ENCODE measurements at regions not wholly inside any gene's neighbourhood (a gene's known extent, or its start where the extent isn't known, plus 50 kb on each side); places are given as distances from the start of the nearest gene placed in this dataset.

DNA sequence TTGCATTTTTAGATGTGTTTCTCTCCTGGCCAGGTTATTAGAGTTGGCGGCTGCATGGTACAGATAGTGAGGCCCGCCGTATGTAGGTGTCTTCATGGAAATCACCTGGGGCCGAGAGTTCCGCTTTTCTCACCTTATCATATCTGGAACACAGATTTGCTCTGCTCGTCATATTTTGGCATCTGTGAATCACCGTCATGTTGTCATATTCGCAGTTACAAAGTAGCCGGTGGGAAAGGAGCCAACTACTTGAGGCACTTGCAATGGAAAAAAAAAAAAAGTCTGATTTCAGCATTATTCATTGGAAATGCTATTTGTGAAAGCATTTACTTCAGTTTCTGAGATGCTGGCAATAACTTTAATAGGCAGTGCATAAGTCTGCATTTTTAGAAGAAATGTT, 1715.2 kb upstream of the TENM3 start:
- intact Hi-C loops (cut with DNase I) = no loop called here
- DNase-seq (no peak), ATAC-seq (no peak)

GRCh38 chr4:180530787-180531186, 1712.4 kb upstream of the TENM3 start:
- ATAC-seq (no peak), DNase-seq (no peak)
- intact Hi-C loops (cut with DNase I) = no loop called here

- DNase-seq = no peak
- intact Hi-C loops (cut with DNase I) = no loop called here
- no peak for ATAC-seq
Measured at GRCh38 chr4:180532691-180533090, 1710.5 kb upstream of the TENM3 start.

DNA sequence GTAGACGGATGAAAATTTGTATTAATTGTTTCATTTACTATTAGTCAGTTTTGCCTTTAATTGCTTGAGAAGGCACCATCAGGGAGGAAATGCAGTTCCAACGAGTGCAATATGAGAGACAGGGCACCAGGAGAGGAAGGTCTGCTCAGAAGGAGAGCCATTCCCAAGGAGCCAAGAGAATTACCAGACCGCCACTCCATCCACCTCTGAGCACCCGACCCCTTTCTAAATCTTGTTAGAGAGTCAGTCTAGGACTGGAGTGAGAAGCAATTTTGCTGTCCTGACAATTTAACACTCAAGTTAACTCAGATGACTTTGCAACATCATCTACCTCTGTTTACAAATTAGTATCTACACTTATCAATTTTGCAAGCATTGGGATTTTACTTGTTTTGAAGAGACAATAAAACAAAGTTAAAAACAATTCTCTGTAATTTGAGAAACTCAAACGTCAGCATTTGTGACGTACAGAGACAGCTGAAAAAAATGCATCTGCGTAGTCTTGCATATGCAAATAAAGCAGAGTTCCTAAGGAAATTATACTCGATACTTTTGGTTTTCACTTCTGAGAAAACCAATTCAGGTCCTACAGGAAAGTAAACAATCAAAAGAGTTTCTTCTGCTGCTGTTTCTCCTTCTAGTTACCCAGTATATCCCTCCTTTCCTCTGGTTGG, 1704.7 kb upstream of the TENM3 start:
- ATAC-seq (no peak), DNase-seq (no peak)
- intact Hi-C loops (cut with DNase I) = no loop called here

DNA sequence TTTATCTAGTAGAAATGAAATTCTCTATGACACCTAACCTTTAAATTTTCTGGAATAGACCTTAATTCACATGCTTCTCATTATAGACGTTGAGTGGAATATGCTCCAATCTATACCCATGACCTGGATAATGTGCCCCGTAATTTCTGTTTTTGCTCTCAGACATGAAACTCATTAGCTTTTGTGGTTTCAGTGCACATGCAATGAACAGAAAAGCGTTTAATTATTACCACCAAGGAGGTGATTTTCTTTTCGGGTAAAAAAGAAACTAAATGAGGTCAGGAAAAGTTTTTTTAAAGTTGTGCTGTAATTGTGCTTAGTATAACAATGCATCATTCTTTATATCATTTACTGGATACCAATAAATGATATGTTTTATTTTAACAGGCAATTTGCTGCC, 1703.9 kb upstream of the TENM3 start:
- intact Hi-C loops (cut with DNase I) = no loop called here
- ATAC-seq = no peak
- no peak for DNase-seq

DNA sequence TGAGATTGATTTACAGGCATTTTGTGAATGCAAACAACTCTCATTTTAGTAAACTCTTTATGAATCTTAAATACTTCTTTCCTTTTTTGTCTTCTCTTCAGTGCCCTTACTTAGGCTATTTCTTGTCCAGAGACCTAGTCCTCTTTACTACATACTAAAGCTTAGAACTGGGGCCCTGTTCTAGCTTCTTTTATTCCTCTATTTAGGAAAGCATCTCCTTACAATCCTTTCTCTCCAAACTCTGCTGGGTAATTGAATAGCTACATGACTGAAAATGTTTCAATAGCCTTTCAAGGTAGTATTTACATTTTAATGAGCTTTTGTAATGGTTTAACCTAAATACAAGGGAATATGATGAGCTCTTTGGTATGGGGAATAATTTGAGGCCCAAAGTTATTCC, 1701.5 kb upstream of the TENM3 start:
- DNase-seq = no peak
- intact Hi-C loops (cut with DNase I) = no loop called here
- ATAC-seq = no peak

GRCh38 chr4:180542445-180543100, 1700.6 kb upstream of the TENM3 start:
- intact Hi-C loops (cut with DNase I) = no loop called here
- ATAC-seq (peak in 1 of 2 donors; percentile 79), DNase-seq (no peak)

GRCh38 chr4:180550106-180550505, 1693.1 kb upstream of the TENM3 start:
- DNase-seq (no peak), ATAC-seq (no peak)
- intact Hi-C loops (cut with DNase I) = no loop called here

- intact Hi-C loops (cut with DNase I) = no loop called here
- ATAC-seq (no peak), DNase-seq (no peak)
Measured at GRCh38 chr4:180557348-180557747, 1685.9 kb upstream of the TENM3 start.

DNA sequence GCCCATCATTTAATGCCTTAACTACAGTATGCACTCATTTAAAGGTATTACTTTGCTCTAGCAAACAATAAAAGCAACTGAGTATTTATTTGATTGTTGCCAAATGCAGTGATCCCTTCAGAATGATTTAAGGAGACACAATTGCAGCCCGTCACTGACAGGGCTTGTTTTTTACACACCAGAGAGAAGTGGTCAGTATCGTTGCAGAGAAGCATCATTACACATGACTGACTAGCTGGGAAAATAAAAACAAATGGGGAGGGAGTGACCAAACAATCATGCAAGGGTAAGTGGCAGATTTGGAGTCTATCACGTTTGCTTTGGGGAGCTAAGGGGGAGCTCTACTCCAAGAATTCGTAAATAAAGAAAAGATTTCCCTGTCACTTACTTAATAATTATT, 1685.3 kb upstream of the TENM3 start:
- no peak for ATAC-seq
- intact Hi-C loops (cut with DNase I) = no loop called here
- DNase-seq = no peak

GRCh38 chr4:180558427-180558826, 1684.8 kb upstream of the TENM3 start:
- intact Hi-C loops (cut with DNase I) = no loop called here
- DNase-seq = no peak
- ATAC-seq = no peak

GRCh38 chr4:180560896-180561295, 1682.3 kb upstream of the TENM3 start:
- peak in 1 of 2 donors; percentile 61 for ATAC-seq
- intact Hi-C loops (cut with DNase I) = no loop called here
- no peak for DNase-seq

GRCh38 chr4:180564026-180564425, 1679.2 kb upstream of the TENM3 start:
- intact Hi-C loops (cut with DNase I) = no loop called here
- no peak for DNase-seq
- ATAC-seq = no peak

GRCh38 chr4:180564448-180564847, 1678.8 kb upstream of the TENM3 start:
- DNase-seq (no peak), ATAC-seq (no peak)
- intact Hi-C loops (cut with DNase I) = no loop called here

GRCh38 chr4:180565856-180566431, 1677.3 kb upstream of the TENM3 start:
- no peak for DNase-seq
- intact Hi-C loops (cut with DNase I) = no loop called here
- ATAC-seq = no peak

DNA sequence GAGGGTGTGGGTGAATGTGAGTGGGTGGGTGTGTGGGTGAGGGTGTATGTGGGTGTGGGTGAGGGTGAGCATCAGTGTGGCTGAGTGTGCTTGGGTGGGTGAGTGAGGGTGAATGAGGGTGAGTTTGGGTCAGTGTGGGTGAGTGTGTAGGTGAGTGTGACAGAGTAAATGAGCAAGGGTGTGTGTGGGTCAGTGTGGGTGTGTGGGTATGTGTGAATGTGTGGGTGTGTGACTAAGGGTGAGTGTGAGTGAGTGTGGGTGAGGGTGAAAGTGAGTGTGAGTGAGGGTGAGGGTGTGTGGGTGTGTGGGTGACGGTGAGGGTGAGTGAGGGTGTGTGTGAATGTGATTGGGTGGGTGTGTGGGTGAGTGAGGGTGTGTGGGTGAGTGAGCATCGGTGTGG, 1676.7 kb upstream of the TENM3 start:
- DNase-seq = no peak
- intact Hi-C loops (cut with DNase I) = no loop called here
- no peak for ATAC-seq

DNA sequence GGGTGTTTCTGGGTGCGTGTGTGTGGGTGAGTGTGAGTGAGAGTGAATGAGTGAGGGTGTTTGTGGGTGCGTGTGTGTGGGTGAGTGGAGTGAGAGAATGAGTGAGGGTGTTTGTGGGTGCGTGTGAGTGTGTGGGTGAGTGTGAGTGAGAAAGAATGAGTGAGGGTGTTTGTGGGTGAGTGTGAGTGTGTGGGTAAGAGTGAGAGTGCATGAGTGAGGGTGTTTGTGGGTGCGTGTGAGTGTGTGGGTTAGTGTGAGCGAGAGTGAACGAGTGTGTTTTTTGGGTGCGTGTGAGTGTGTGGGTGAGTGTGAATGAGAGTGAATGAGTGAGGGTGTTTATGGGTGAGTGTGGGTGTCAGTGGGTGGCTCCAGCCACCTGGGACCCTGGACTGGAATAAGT, 1676.1 kb upstream of the TENM3 start:
- DNase-seq (no peak), ATAC-seq (no peak)
- intact Hi-C loops (cut with DNase I) = no loop called here

GRCh38 chr4:180571516-180572055, 1671.6 kb upstream of the TENM3 start:
- DNase-seq = no peak
- intact Hi-C loops (cut with DNase I) = no loop called here
- ATAC-seq = no peak

- no peak for ATAC-seq
Measured at GRCh38 chr4:180578175-180578574, 1665.0 kb upstream of the TENM3 start.

DNA sequence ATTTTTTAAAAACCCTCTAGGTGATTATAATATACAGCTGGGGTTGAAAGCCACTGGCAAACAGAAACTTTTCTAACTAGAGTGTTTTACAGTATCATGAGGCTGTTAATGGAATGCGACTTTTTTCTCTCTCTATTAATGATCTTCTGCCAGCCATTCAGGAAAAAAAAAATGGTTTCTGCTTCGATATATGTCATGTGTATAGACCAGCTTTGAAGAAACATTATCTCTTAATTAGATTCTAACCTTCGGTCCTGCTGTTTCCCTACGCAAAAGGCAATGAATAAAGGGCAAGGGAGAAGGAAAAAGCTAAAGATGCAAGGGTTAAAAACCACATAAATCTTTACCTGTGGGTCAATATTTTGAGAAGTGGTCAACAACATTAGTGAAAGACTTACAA, 1662.1 kb upstream of the TENM3 start:
- intact Hi-C loops (cut with DNase I) = no loop called here
- ATAC-seq (no peak), DNase-seq (no peak)

More at GRCh38 chr4:180578175-180578574, 1665.0 kb upstream of the TENM3 start:
- intact Hi-C loops (cut with DNase I) = no loop called here
- DNase-seq = no peak

DNA sequence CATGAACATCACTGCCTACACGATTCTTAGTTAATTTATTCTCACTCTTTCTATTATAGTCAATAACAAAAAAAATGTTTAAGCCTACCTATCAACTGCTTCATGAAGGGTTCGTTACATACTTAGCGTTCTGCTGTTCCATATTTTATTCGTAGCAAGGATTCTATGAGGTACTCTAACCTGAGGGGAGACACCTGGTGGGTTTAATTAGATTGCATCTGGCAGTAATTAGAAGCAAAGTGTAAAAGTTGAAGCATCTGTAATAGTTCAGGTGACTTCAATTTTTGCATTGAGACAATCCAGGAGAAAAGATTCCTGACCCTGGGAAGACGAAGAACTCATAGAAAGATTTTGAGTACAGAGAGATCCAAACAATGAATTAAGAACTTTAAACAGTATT, 1655.8 kb upstream of the TENM3 start:
- DNase-seq (no peak), ATAC-seq (no peak)
- intact Hi-C loops (cut with DNase I) = no loop called here
